ENCODE measurements at regions not wholly inside any gene's neighbourhood (a gene's known extent, or its start where the extent isn't known, plus 50 kb on each side); places are given as distances from the start of the nearest gene placed in this dataset.

- no CpG with 5 or more reads among the region's 3 CpGs for WGBS, 2 experiments (ENCODE audit: extremely low coverage in 2 of 2, insufficient read length in 1 of 2)
- no peak overlapping the region for H3K18ac ChIP-seq (ENCODE audit: low read depth, low read length)
- no peaks in the 10 kb centered on the region for H3K36me3 ChIP-seq (ENCODE audit: control insufficient read depth, insufficient read depth, low read length)
- no peak overlapping the region for H2AK9ac ChIP-seq (replicated peaks; ENCODE audit: low read depth, low read length, poor library complexity)
- no peak overlapping the region for H3K23ac ChIP-seq (ENCODE audit: low read depth, low read length)
- no peak overlapping the region for H2AK5ac ChIP-seq (ENCODE audit: low read depth, low read length)
- H3K79me1 ChIP-seq (ENCODE audit: low read depth in 1 of 2, low read length in 2 of 2), result no peaks in the 10 kb centered on the region
- TF ChIP-seq RCOR1 (IDR thresholded peaks at IDR 0.05; ENCODE audit: insufficient replicate concordance, low read length), result no peak
- no peak for TF ChIP-seq BHLHE40 (IDR thresholded peaks at IDR 0.05; ENCODE audit: low read depth, low read length)
- no peak for TF ChIP-seq ELK1 (IDR thresholded peaks at IDR 0.05; ENCODE audit: borderline replicate concordance, low read depth, low read length)
- no peak for TF ChIP-seq CTCF (conservative IDR thresholded peaks at IDR 0.05; ENCODE audit: low read depth, low read length)
- no peak for TF ChIP-seq NFE2L2 (IDR thresholded peaks at IDR 0.05; ENCODE audit: low read depth, low read length)
- no peak for TF ChIP-seq FOS (IDR thresholded peaks at IDR 0.05; ENCODE audit: low read depth, low read length)
- no peak for TF ChIP-seq SMC3 (IDR thresholded peaks at IDR 0.05; ENCODE audit: low read depth, low read length)
- TF ChIP-seq POLR2A (IDR thresholded peaks at IDR 0.05; ENCODE audit: low read depth, low read length), result no peak
- no peak for TF ChIP-seq MAZ (IDR thresholded peaks at IDR 0.05; ENCODE audit: borderline replicate concordance, low read depth, low read length)
- TF ChIP-seq RFX5 (IDR thresholded peaks at IDR 0.05; ENCODE audit: low read depth, low read length), result no peak
- no peak for TF ChIP-seq USF2 (IDR thresholded peaks at IDR 0.05; ENCODE audit: low read depth, low read length)
- TF ChIP-seq MAFK (IDR thresholded peaks at IDR 0.05; ENCODE audit: low read depth, low read length), result no peak
- no peak for TF ChIP-seq RAD21 (IDR thresholded peaks at IDR 0.05; ENCODE audit: low read length)
- TF ChIP-seq MXI1 (IDR thresholded peaks at IDR 0.05; ENCODE audit: borderline replicate concordance, low read depth, low read length), result no peak
- no peak for TF ChIP-seq CHD1 (IDR thresholded peaks at IDR 0.05; ENCODE audit: low read depth, low read length)
- no peak for TF ChIP-seq CEBPB (IDR thresholded peaks at IDR 0.05; ENCODE audit: low read depth, low read length)
- no peak overlapping the region for H3K27ac ChIP-seq (ENCODE audit: insufficient read depth, low read length)
- H2BK120ac ChIP-seq (ENCODE audit: low read depth, low read length), result no peak overlapping the region
- no peak overlapping the region for H3K56ac ChIP-seq (ENCODE audit: extremely low read depth, insufficient read depth, low read length)
- H2BK15ac ChIP-seq (ENCODE audit: low read depth, low read length), result no peak overlapping the region
- H4K8ac ChIP-seq (ENCODE audit: low read depth in 2 of 2, low read length in 2 of 2), result no peak overlapping the region
- no peaks in the 10 kb centered on the region for H3K9me3 ChIP-seq (ENCODE audit: control insufficient read depth, insufficient read depth, low read length)
- no peaks in the 10 kb centered on the region for H3K27me3 ChIP-seq (ENCODE audit: control insufficient read depth, insufficient read depth, low read length)
- no peak overlapping the region for H3K4me2 ChIP-seq (ENCODE audit: low read depth, low read length)
- H3K9ac ChIP-seq (ENCODE audit: low read depth, low read length), result no peak overlapping the region
- H2AFZ ChIP-seq (replicated peaks; ENCODE audit: low read length, poor library complexity), result no peak overlapping the region
- CTCF ChIA-PET, result no interaction called here
- in situ Hi-C loops (cut with MboI; ENCODE audit: low sequenced_read_pairs) (no loop called here), intact Hi-C loops (cut with micrococcal nuclease) (no loop called here), dilution Hi-C loops (cut with HindIII; ENCODE audit: low sequenced_read_pairs, unreplicated experiment) (no loop called here)
- H3K4me3 ChIP-seq (ENCODE audit: insufficient read depth, low read depth, low read length), result no peak overlapping the region
- no peak overlapping the region for H4K91ac ChIP-seq (ENCODE audit: insufficient read depth, low read depth, low read length)
- no peaks in the 10 kb centered on the region for H4K20me1 ChIP-seq (ENCODE audit: insufficient read depth, low read length)
- H2BK20ac ChIP-seq (ENCODE audit: low read depth, low read length), result no peak overlapping the region
- H4K5ac ChIP-seq (ENCODE audit: low read depth, low read length), result no peak overlapping the region
- POLR2A ChIA-PET (ENCODE audit: unreplicated experiment), result no interaction called here
- H2BK5ac ChIP-seq (ENCODE audit: low read depth, low read length, poor library complexity, severe bottlenecking), result no peak overlapping the region
- no peaks in the 10 kb centered on the region for H3K9me1 ChIP-seq (ENCODE audit: insufficient read depth, low read length)
- H3K4me1 ChIP-seq (ENCODE audit: control insufficient read depth, insufficient read depth, low read length), result peaks cover 2% of the 10 kb centered on the region; the same call in 1 of the 2 replicates
- BruUV-seq (replicated peaks), result no TSS peak
- no peak for DNase-seq
- no peak for ATAC-seq (ENCODE audit: low read depth)
- H3K4ac ChIP-seq (ENCODE audit: low read depth, low read length), result no peak overlapping the region
- no peak overlapping the region for H3K14ac ChIP-seq (replicated peaks; ENCODE audit: low read depth, low read length)
These were observed 350.6 kb downstream of the NDFIP2 start for GRCh38 chr13:79831556-79831955.

Data from IMR-90 (cell line).